SK-N-SH treated with all-trans-retinoic acid at 6 μM for 48 hours (cell line): ENCODE measurements at regions not wholly inside any gene's neighbourhood (a gene's known extent, or its start where the extent isn't known, plus 50 kb on each side); places are given as distances from the start of the nearest gene placed in this dataset.

Experiments used
- ATAC-seq: fragments of 200-7000 bp; cut with Tn5 transposase; 3 replicates; pipeline ENCODE4 v1.9.1; 2020; ENCODE audit warnings: mild to moderate bottlenecking, moderate library complexity
- ARNTL ChIP-seq: fragments of 450-650 bp; formaldehyde crosslinking; IDR thresholded peaks from 2 replicates; pipeline ENCODE4 v1.5.0; 2020; ENCODE audit warnings: low read depth, mild to moderate bottlenecking, moderate library complexity, borderline replicate concordance
- BACH2 ChIP-seq: fragments of 250-450 bp; sonication (Bioruptor Pico); IDR thresholded peaks from 2 replicates; pipeline ENCODE4 v1.9.0; 2021; ENCODE audit warnings: mild to moderate bottlenecking, borderline replicate concordance
- CREB5 ChIP-seq: fragments of 250-450 bp; sonication (Bioruptor Pico); IDR thresholded peaks from 2 replicates; pipeline ENCODE4 v1.5.1; 2020; ENCODE audit warnings: low read depth, mild to moderate bottlenecking, moderate library complexity
- CSDC2 ChIP-seq: fragments of 250-450 bp; sonication (Bioruptor Pico); IDR thresholded peaks from 2 replicates; pipeline ENCODE4 v1.5.0; 2020; ENCODE audit warnings: mild to moderate bottlenecking, moderate library complexity
- CSRNP3 ChIP-seq: fragments of 250-450 bp; sonication (Bioruptor Pico); IDR thresholded peaks from 2 replicates; pipeline ENCODE4 v1.5.1; 2021; ENCODE audit warnings: mild to moderate bottlenecking, moderate library complexity
- ESRRG ChIP-seq: fragments of 250-450 bp; sonication (Bioruptor Pico); IDR thresholded peaks from 2 replicates; pipeline ENCODE4 v1.6.1; 2021; ENCODE audit warnings: mild to moderate bottlenecking
- ISL1 ChIP-seq: fragments of 250-450 bp; sonication (Bioruptor Pico); IDR thresholded peaks from 2 replicates; pipeline ENCODE4 v2.1.2; 2022; ENCODE audit warnings: mild to moderate bottlenecking, moderate library complexity
- OSR1 ChIP-seq: fragments of 250-450 bp; sonication (Bioruptor Pico); IDR thresholded peaks from 2 replicates; pipeline ENCODE4 v1.8.0; 2022; ENCODE audit warnings: moderate library complexity, mild to moderate bottlenecking, inconsistent platforms
- POU6F1 ChIP-seq: fragments of 250-450 bp; sonication (Bioruptor Pico); IDR thresholded peaks from 2 replicates; pipeline ENCODE4 v1.8.0; 2021; ENCODE audit warnings: low read depth, mild to moderate bottlenecking, moderate library complexity, borderline replicate concordance
- PPARA ChIP-seq: fragments of 250-450 bp; sonication (Bioruptor Pico); IDR thresholded peaks from 2 replicates; pipeline ENCODE4 v1.5.0; 2020; ENCODE audit warnings: mild to moderate bottlenecking, borderline replicate concordance
- RARB ChIP-seq: fragments of 250-450 bp; sonication (Bioruptor Pico); IDR thresholded peaks from 2 replicates; pipeline ENCODE4 v1.8.0; 2021; ENCODE audit warnings: mild to moderate bottlenecking, moderate library complexity
- SNAI2 ChIP-seq: fragments of 250-450 bp; sonication (Bioruptor Pico); IDR thresholded peaks from 2 replicates; pipeline ENCODE4 v1.5.0; 2020; ENCODE audit warnings: mild to moderate bottlenecking, moderate library complexity
- TCF4 ChIP-seq: fragments of 250-450 bp; sonication (Bioruptor Pico); IDR thresholded peaks from 2 replicates; pipeline ENCODE4 v1.8.0; 2021; ENCODE audit warnings: mild to moderate bottlenecking, moderate library complexity, borderline replicate concordance
- TSHZ2 ChIP-seq: fragments of 250-450 bp; sonication (Bioruptor Pico); IDR thresholded peaks from 2 replicates; pipeline ENCODE4 v1.5.0; 2020; ENCODE audit warnings: mild to moderate bottlenecking, moderate library complexity
- ZC3H10 ChIP-seq: fragments of 250-450 bp; sonication (Bioruptor Pico); IDR thresholded peaks from 2 replicates; pipeline ENCODE4 v1.5.1; 2021; ENCODE audit warnings: mild to moderate bottlenecking, moderate library complexity
- ZFP3 ChIP-seq: fragments of 250-450 bp; sonication (Bioruptor Pico); IDR thresholded peaks from 2 replicates; pipeline ENCODE4 v1.5.0; 2020; ENCODE audit warnings: mild to moderate bottlenecking, moderate library complexity
- ZFP30 ChIP-seq: fragments of 450-650 bp; formaldehyde crosslinking; IDR thresholded peaks from 2 replicates; pipeline ENCODE4 v1.5.0; 2022; ENCODE audit warnings: mild to moderate bottlenecking, moderate library complexity
- ZNF565 ChIP-seq: fragments of 450-650 bp; formaldehyde crosslinking; conservative IDR thresholded peaks from 2 replicates; pipeline ENCODE4 v1.5.0; 2020; ENCODE audit warnings: low read depth, mild to moderate bottlenecking, moderate library complexity
- ZNF70 ChIP-seq: fragments of 450-650 bp; formaldehyde crosslinking; IDR thresholded peaks from 2 replicates; pipeline ENCODE4 v1.5.0; 2020; ENCODE audit warnings: mild to moderate bottlenecking, moderate library complexity

GRCh38 chr15:79635149-79635771 is 203.1 kb downstream of the MINAR1 start:
- ATAC-seq: no peak
- TF ChIP-seq ZFP30 (no peak), TCF4 (CRISPR knock-in tag) (no peak), OSR1 (CRISPR knock-in tag) (no peak), ARNTL (CRISPR knock-in tag) (no peak), CREB5 (no peak), ZNF565 (CRISPR knock-in tag) (no peak), ZNF70 (CRISPR knock-in tag) (no peak), ZFP3 (CRISPR knock-in tag) (no peak), ISL1 (CRISPR knock-in tag) (no peak), POU6F1 (CRISPR knock-in tag) (no peak), BACH2 (no peak), TSHZ2 (CRISPR knock-in tag) (no peak), CSDC2 (CRISPR knock-in tag) (no peak), ZC3H10 (CRISPR knock-in tag) (no peak), PPARA (CRISPR knock-in tag) (no peak), ESRRG (CRISPR knock-in tag) (no peak), SNAI2 (CRISPR knock-in tag) (no peak), CSRNP3 (CRISPR knock-in tag) (no peak)

- TF ChIP-seq CSRNP3 (CRISPR knock-in tag) (no peak), TSHZ2 (CRISPR knock-in tag) (no peak), ISL1 (CRISPR knock-in tag) (no peak), BACH2 (no peak), TCF4 (CRISPR knock-in tag) (no peak), CSDC2 (CRISPR knock-in tag) (no peak), ZFP3 (CRISPR knock-in tag) (no peak), RARB (CRISPR knock-in tag) (no peak), ARNTL (CRISPR knock-in tag) (no peak)
- ATAC-seq: peak; percentile 56
These were observed 203.9 kb downstream of the MINAR1 start for GRCh38 chr15:79635897-79636561.
